ENCODE measurements at regions not wholly inside any gene's neighbourhood (a gene's known extent, or its start where the extent isn't known, plus 50 kb on each side); places are given as distances from the start of the nearest gene placed in this dataset.

DNA sequence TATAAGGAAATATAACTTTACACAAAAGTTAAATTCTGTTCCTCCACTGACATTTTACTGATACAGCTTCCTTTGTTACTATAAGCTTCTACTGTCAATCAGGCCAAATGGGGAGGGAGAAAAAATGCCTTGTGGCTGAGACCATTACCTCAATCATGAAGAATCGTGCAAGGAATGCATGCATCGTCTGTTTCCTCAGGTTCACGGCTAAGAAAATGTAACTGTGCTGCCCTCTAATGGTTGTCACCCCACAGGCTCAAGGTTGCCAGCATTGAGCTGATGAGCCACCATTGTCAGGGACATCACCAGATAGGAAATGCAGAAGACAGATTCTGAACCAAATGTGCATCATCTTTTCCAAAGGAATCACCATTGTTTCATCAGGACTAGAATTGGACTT lies 426.9 kb downstream of the CDH2 start (continued):
- TF ChIP-seq YY1 (IDR thresholded peaks at IDR 0.05; ENCODE audit: low read depth, low read length): no peak

DNA sequence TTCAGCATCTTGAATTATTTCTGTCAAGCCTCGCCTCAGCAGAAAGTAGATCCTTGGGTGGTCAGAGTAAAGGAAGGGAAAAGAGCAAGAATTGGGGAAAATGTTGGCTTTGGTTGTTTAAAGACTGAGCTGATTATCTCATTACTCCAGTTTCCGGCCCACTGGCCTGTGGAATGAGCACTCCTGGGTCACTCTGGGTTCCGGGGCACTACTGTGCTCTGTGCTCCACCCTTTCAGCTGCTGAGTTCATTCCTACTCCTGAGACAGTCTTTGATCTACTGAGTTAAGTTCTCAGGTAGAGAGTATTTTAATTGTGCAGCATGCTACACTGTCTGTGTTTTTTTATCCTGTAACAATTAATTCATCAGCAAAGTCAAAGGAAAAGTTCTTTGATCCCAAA lies 427.7 kb downstream of the CDH2 start:
- ATAC-seq (no peak), FAIRE-seq (no peak), DNase-seq (ENCODE audit: low read depth, low spot score) (no peak)
- no peaks in the 10 kb centered on the region for H3K4me1 ChIP-seq (ENCODE audit: control insufficient read depth, insufficient read depth, low read length)
- no peak overlapping the region for H3K27ac ChIP-seq (ENCODE audit: control insufficient read depth, insufficient read depth)
- H3K9ac ChIP-seq (ENCODE audit: control insufficient read depth, insufficient read depth, low read length): no peak overlapping the region
- no peak overlapping the region for H3K4me3 ChIP-seq
- H3K36me3 ChIP-seq (ENCODE audit: control insufficient read depth in 2 of 2, insufficient read depth in 2 of 2, low read length in 1 of 2): no peaks in the 10 kb centered on the region
- CTCF ChIA-PET: interaction anchor here (0.6 to 4.6 kb wide), 12 partner anchors 10 to 163 kb away, joined by 3 to 84 read pairs (median 5); no protein-coding TSS in a partner anchor
- POLR2A ChIA-PET: no interaction called here
- TF ChIP-seq TAF1 (IDR thresholded peaks at IDR 0.05; ENCODE audit: borderline replicate concordance, low read depth, low read length): no peak
- no peak for TF ChIP-seq EED (IDR thresholded peaks at IDR 0.05; ENCODE audit: low read depth)
- TF ChIP-seq POLR2AphosphoS5 (IDR thresholded peaks at IDR 0.05; ENCODE audit: low read length): no peak
- TF ChIP-seq BHLHE40 (IDR thresholded peaks at IDR 0.05; ENCODE audit: borderline replicate concordance in 1 of 2, low read depth in 2 of 2, low read length in 1 of 2): no peak
- TF ChIP-seq ZNF274 (IDR thresholded peaks at IDR 0.05; ENCODE audit: insufficient read depth, insufficient read length): no peak
- TF ChIP-seq RAD21 (IDR thresholded peaks at IDR 0.05; ENCODE audit: insufficient read depth, low read depth, low read length): no peak
- TF ChIP-seq MEF2A (IDR thresholded peaks at IDR 0.05; ENCODE audit: insufficient read depth, low read depth, low read length): no peak
- TF ChIP-seq, protein P1, sequence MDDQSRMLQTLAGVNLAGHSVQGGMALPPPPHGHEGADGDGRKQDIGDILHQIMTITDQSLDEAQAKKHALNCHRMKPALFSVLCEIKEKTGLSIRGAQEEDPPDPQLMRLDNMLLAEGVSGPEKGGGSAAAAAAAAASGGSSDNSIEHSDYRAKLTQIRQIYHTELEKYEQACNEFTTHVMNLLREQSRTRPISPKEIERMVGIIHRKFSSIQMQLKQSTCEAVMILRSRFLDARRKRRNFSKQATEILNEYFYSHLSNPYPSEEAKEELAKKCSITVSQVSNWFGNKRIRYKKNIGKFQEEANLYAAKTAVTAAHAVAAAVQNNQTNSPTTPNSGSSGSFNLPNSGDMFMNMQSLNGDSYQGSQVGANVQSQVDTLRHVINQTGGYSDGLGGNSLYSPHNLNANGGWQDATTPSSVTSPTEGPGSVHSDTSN (IDR thresholded peaks at IDR 0.05; ENCODE audit: insufficient replicate concordance, low read depth, low read length): no peak
- TF ChIP-seq TCF12 (IDR thresholded peaks at IDR 0.05; ENCODE audit: low read depth, low read length): no peak
- TF ChIP-seq, protein P2, sequence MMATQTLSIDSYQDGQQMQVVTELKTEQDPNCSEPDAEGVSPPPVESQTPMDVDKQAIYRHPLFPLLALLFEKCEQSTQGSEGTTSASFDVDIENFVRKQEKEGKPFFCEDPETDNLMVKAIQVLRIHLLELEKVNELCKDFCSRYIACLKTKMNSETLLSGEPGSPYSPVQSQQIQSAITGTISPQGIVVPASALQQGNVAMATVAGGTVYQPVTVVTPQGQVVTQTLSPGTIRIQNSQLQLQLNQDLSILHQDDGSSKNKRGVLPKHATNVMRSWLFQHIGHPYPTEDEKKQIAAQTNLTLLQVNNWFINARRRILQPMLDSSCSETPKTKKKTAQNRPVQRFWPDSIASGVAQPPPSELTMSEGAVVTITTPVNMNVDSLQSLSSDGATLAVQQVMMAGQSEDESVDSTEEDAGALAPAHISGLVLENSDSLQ (IDR thresholded peaks at IDR 0.05): no peak
- BruUV-seq (replicated peaks): no TSS peak
- H3K27me3 ChIP-seq (replicated peaks in 1 of 2; ENCODE audit: control insufficient read depth in 2 of 2, insufficient read depth in 2 of 2, low read length in 1 of 2): no peaks in the 10 kb centered on the region
- no peaks in the 10 kb centered on the region for H3K79me2 ChIP-seq (ENCODE audit: control insufficient read depth, insufficient read depth, low read length)
- no peaks in the 10 kb centered on the region for H3K9me3 ChIP-seq (replicated peaks; ENCODE audit: control insufficient read depth, insufficient read depth, low read length)
- no peak overlapping the region for H2AFZ ChIP-seq (ENCODE audit: control insufficient read depth, low read depth, low read length)
- SMC1A ChIA-PET (ENCODE audit: uncharacterized antibody, unreplicated experiment): interaction anchor here (1.5 to 4.5 kb wide), 3 partner anchors 9 to 144 kb away, joined by 3 to 34 read pairs (median 4); no protein-coding TSS in a partner anchor
- WGBS (ENCODE audit: insufficient coverage, insufficient replicate concordance, low lambda C conversion rate, missing lambda C conversion rate): 9% methylated on average over 3 of the region's 3 CpGs
- H3K4me2 ChIP-seq (ENCODE audit: control insufficient read depth, insufficient read depth): no peak overlapping the region
- in situ Hi-C loops (cut with MboI) (no loop called here), intact Hi-C loops (cut with micrococcal nuclease; ENCODE audit: unreplicated experiment) (no loop called here)
- no peaks in the 10 kb centered on the region for H4K20me1 ChIP-seq (ENCODE audit: control insufficient read depth, insufficient read depth)
- RAD21 ChIA-PET (ENCODE audit: unreplicated experiment): interaction anchor here (1.0 to 2.9 kb wide), 3 partner anchors 13 to 144 kb away, joined by 3 to 35 read pairs (median 6); no protein-coding TSS in a partner anchor

All from GM12878 (cell line).